Neuronal stem cell (in vitro differentiated cells): ENCODE measurements at regions not wholly inside any gene's neighbourhood (a gene's known extent, or its start where the extent isn't known, plus 50 kb on each side); places are given as distances from the start of the nearest gene placed in this dataset.

Source experiments
- DNase-seq: peaks from one replicate; pipeline ENCODE4 v3.0.0-alpha.2; 2013; ENCODE audit warnings: low spot score
- H2AFZ ChIP-seq: one replicate; pipeline ENCODE4 v1.6.1; 2013; ENCODE audit warnings: mild to moderate bottlenecking, low read length, inconsistent platforms
- H2AK5ac ChIP-seq: 2 replicates; pipeline ENCODE4 v1.6.1; 2013; ENCODE audit warnings: low read depth, mild to moderate bottlenecking, inconsistent platforms, low read length, moderate library complexity, mixed read lengths
- H2BK120ac ChIP-seq: 2 replicates; pipeline ENCODE4 v1.6.1; 2013; ENCODE audit warnings: low read depth, mild to moderate bottlenecking, inconsistent platforms, low read length, moderate library complexity, mixed read lengths
- H2BK12ac ChIP-seq: one replicate; pipeline ENCODE4 v1.6.1; 2013; ENCODE audit warnings: low read length, inconsistent platforms
- H2BK15ac ChIP-seq: 2 replicates; pipeline ENCODE4 v1.6.1; 2013; ENCODE audit warnings: mild to moderate bottlenecking, low read length, inconsistent platforms, mixed read lengths
- H2BK5ac ChIP-seq: one replicate; pipeline ENCODE4 v1.6.1; 2013; ENCODE audit warnings: inconsistent platforms, mild to moderate bottlenecking, low read length, moderate library complexity
- H3K14ac ChIP-seq: one replicate; pipeline ENCODE4 v1.6.1; 2013; ENCODE audit warnings: low read length, inconsistent platforms
- H3K18ac ChIP-seq: 2 replicates; pipeline ENCODE4 v1.6.1; 2013; ENCODE audit warnings: low read length, inconsistent platforms
- H3K23ac ChIP-seq: 2 replicates; pipeline ENCODE4 v1.6.1; 2013; ENCODE audit warnings: low read depth, mild to moderate bottlenecking, mixed read lengths, low read length, inconsistent platforms; ENCODE audit not compliant: poor library complexity
- H3K27ac ChIP-seq: replicated peaks from 3 replicates; pipeline ENCODE4 v1.5.1; 2013; ENCODE audit warnings: low read length, inconsistent platforms
- H3K27me3 ChIP-seq, 3 experiments: 2 replicates each; pipeline ENCODE4 v1.6.1; 2013; ENCODE audit warnings: low read length in 3 of 3, mild to moderate bottlenecking in 2 of 3, inconsistent platforms in 1 of 3, low read depth in 1 of 3, mixed read lengths in 1 of 3, moderate library complexity in 1 of 3; ENCODE audit not compliant: control insufficient read depth in 3 of 3, insufficient read depth in 3 of 3
- H3K36me3 ChIP-seq, 2 donors: replicated peaks in 1 of 2; 2 replicates each; pipeline ENCODE4 v1.6.1; 2013; ENCODE audit warnings: low read length in 2 of 2; ENCODE audit not compliant: control insufficient read depth in 2 of 2, insufficient read depth in 2 of 2
- H3K4ac ChIP-seq: 2 replicates; pipeline ENCODE4 v1.6.1; 2013; ENCODE audit warnings: inconsistent platforms, mild to moderate bottlenecking, low read length, moderate library complexity
- H3K4me1 ChIP-seq, 2 donors: 1 replicate in 1 of 2; 2 replicates in 1 of 2; pipeline ENCODE4 v1.6.1; 2013; ENCODE audit warnings: low read length in 2 of 2, low read depth in 1 of 2; ENCODE audit not compliant: control insufficient read depth in 2 of 2, insufficient read depth in 1 of 2
- H3K4me2 ChIP-seq: one replicate; pipeline ENCODE4 v1.6.1; 2013; ENCODE audit warnings: mild to moderate bottlenecking, low read length, inconsistent platforms; ENCODE audit not compliant: insufficient read depth, poor library complexity, severe bottlenecking
- H3K4me3 ChIP-seq, 2 donors: 2 replicates each; pipeline ENCODE4 v1.5.1; 2013; ENCODE audit warnings: low read length in 2 of 2, mild to moderate bottlenecking in 2 of 2, inconsistent platforms in 1 of 2, moderate library complexity in 1 of 2
- H3K79me1 ChIP-seq: one replicate; pipeline ENCODE4 v1.6.1; 2013; ENCODE audit warnings: low read depth, mild to moderate bottlenecking, inconsistent platforms, low read length, moderate library complexity
- H3K9ac ChIP-seq: one replicate; pipeline ENCODE4 v1.6.1; 2013; ENCODE audit warnings: mild to moderate bottlenecking, low read depth, low read length, inconsistent platforms; ENCODE audit not compliant: poor library complexity
- H3K9me3 ChIP-seq, 2 donors: replicated peaks in 1 of 2; 2 replicates each; pipeline versions ENCODE3 to v1.6.1; 2013; ENCODE audit warnings: low read length in 2 of 2, mild to moderate bottlenecking in 2 of 2, inconsistent platforms in 1 of 2, low read depth in 1 of 2, mixed read lengths in 1 of 2, moderate library complexity in 1 of 2; ENCODE audit not compliant: control insufficient read depth in 2 of 2, insufficient read depth in 1 of 2
- H4K8ac ChIP-seq: one replicate; pipeline ENCODE4 v1.6.1; 2013; ENCODE audit warnings: low read depth, mild to moderate bottlenecking, inconsistent platforms, low read length, moderate library complexity
- H4K91ac ChIP-seq: one replicate; pipeline ENCODE4 v1.6.1; 2013; ENCODE audit warnings: low read length, low read depth, mild to moderate bottlenecking, inconsistent platforms; ENCODE audit not compliant: poor library complexity
- WGBS, 2 donors: extraction: QIAGEN DNeasy Blood & Tissue Kit; methylation state at CpG; one replicate each; pipeline ENCODE4 v1.1.7; 2013; ENCODE audit warnings: missing lambda C conversion rate in 2 of 2, mixed read lengths in 1 of 2; ENCODE audit not compliant: insufficient read length in 2 of 2, insufficient replicate concordance in 1 of 2; ENCODE audit errors: extremely low coverage in 2 of 2; 5-methylcytosine and 5-hydroxymethylcytosine counted together

GRCh38 chr4:155479835-155480234 lies 103.1 kb upstream of the MAP9 start:
- no peak overlapping the region for H2AK5ac ChIP-seq
- H2BK12ac ChIP-seq, result no peak overlapping the region
- H2BK15ac ChIP-seq, result no peak overlapping the region
- H3K9me3 ChIP-seq, result no peaks in the 10 kb centered on the region
- H3K9ac ChIP-seq, result no peak overlapping the region
- no peaks in the 10 kb centered on the region for H3K4me1 ChIP-seq
- no peak overlapping the region for H2BK5ac ChIP-seq
- no peak overlapping the region for H3K4ac ChIP-seq
- H2AFZ ChIP-seq, result no peak overlapping the region
- no CpG with 5 or more reads among the region's 1 CpG for WGBS, 2 donors
- no peaks in the 10 kb centered on the region for H3K36me3 ChIP-seq
- no peak overlapping the region for H3K18ac ChIP-seq
- H3K79me1 ChIP-seq, result no peaks in the 10 kb centered on the region
- no peak overlapping the region for H3K14ac ChIP-seq
- H4K91ac ChIP-seq, result no peak overlapping the region
- no peak overlapping the region for H4K8ac ChIP-seq
- H3K4me3 ChIP-seq, result no peak overlapping the region
- H3K23ac ChIP-seq, result no peak overlapping the region
- no peak for DNase-seq
- H3K27me3 ChIP-seq, result no peaks in the 10 kb centered on the region
- no peak overlapping the region for H3K4me2 ChIP-seq
- no peak overlapping the region for H2BK120ac ChIP-seq
- H3K27ac ChIP-seq, result no peak overlapping the region

DNA sequence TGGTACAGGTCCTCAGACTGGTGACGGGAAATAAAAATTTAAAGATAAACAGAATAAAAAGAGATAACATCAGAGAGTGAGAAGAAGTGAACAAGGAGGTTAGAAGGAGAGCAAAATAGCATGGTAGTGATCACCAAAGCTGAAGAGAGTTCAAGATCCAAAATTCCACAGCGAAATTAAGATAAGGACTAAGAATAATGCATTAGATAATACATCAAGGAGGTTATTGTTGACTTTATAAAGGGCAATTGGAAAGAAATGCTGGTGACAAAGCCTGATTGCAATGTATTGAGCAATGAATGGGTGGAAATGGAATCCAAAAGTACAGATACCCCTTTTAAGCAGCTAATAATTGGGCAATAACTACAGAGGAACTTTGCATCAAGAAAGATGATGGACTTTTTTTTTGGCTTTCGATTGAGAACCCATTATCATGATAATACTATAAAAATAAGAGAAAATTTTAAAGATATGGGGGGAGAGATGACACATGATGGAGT lies 101.6 kb upstream of the MAP9 start:
- H2AK5ac ChIP-seq, result no peak overlapping the region
- no peak overlapping the region for H3K27ac ChIP-seq
- H3K23ac ChIP-seq, result no peak overlapping the region
- no peak overlapping the region for H2AFZ ChIP-seq
- no peak overlapping the region for H4K91ac ChIP-seq
- no peaks in the 10 kb centered on the region for H3K36me3 ChIP-seq
- H3K4ac ChIP-seq, result no peak overlapping the region
- H2BK12ac ChIP-seq, result no peak overlapping the region
- H4K8ac ChIP-seq, result no peak overlapping the region
- no CpG with 5 or more reads among the region's 3 CpGs for WGBS, 2 donors
- no peak overlapping the region for H2BK15ac ChIP-seq
- no peak overlapping the region for H2BK5ac ChIP-seq
- no peak overlapping the region for H3K18ac ChIP-seq
- no peaks in the 10 kb centered on the region for H3K4me1 ChIP-seq
- DNase-seq, result no peak
- no peaks in the 10 kb centered on the region for H3K27me3 ChIP-seq
- no peaks in the 10 kb centered on the region for H3K9me3 ChIP-seq
- H3K14ac ChIP-seq, result no peak overlapping the region
- H2BK120ac ChIP-seq, result no peak overlapping the region
- no peak overlapping the region for H3K4me3 ChIP-seq
- no peak overlapping the region for H3K4me2 ChIP-seq
- no peaks in the 10 kb centered on the region for H3K79me1 ChIP-seq
- no peak overlapping the region for H3K9ac ChIP-seq

DNA sequence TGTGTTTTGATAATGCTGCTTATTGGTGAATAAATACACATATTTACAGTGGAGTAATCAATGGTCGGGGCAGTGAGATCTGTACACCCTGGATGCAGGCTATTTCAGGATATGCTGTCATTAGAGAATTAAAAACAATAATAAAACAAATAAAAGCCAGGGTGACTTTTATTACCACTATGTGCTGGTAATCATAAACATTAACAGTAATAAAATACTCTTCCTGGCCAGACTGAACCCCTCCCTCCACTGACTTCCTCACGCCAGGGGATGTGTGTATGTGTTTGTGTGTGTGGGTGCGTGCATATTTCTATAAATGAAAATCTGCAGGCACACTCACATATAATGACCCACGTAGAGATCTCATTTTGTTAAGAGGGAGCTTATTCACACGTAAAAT lies 98.0 kb upstream of the MAP9 start:
- no peak overlapping the region for H3K27ac ChIP-seq
- no peak overlapping the region for H2BK15ac ChIP-seq
- H3K4me3 ChIP-seq, result no peak overlapping the region
- no peak overlapping the region for H3K9ac ChIP-seq
- H3K79me1 ChIP-seq, result no peaks in the 10 kb centered on the region
- no peaks in the 10 kb centered on the region for H3K9me3 ChIP-seq
- H3K4me2 ChIP-seq, result no peak overlapping the region
- H2BK5ac ChIP-seq, result no peak overlapping the region
- no peak overlapping the region for H3K14ac ChIP-seq
- no peak overlapping the region for H2BK120ac ChIP-seq
- no peak overlapping the region for H3K18ac ChIP-seq
- no peak overlapping the region for H2AK5ac ChIP-seq
- H3K4ac ChIP-seq, result no peak overlapping the region
- H3K23ac ChIP-seq, result no peak overlapping the region
- H2BK12ac ChIP-seq, result no peak overlapping the region
- H3K36me3 ChIP-seq, result no peaks in the 10 kb centered on the region
- DNase-seq, result no peak
- WGBS, 2 donors, result no CpG with 5 or more reads among the region's 5 CpGs
- H4K8ac ChIP-seq, result no peak overlapping the region
- H3K27me3 ChIP-seq, result no peaks in the 10 kb centered on the region
- no peak overlapping the region for H4K91ac ChIP-seq
- H2AFZ ChIP-seq, result no peak overlapping the region
- no peaks in the 10 kb centered on the region for H3K4me1 ChIP-seq

DNA sequence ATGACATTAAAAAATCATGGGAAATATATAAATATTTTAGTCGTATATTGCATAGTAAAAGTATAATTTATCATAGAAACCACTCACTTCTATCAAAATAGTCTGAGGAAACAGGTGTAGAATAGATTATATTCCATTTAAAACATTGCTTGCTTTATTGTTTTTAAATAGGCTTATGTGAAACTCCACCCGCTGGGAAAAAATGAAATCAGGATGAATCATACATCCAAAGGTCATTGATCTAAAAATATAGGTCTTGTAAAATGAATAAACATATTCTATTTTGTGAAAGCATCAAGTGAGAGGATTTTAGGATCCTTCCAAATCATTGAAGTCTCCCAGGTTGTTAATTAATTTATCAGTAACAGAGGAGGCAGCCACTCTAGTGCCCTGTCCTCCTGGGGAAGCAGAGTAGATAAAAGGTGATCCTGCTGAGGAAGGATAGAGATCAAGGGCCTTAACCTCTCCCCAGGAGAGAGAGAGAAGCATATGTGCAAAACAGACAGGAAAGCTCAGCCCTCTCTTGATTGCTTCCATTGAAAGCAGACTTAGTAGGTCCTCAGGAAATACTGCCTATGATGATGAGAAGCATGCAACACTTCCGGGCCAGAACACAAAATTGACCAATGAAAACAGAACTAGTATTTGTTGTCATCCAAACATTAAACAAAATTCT lies 96.8 kb upstream of the MAP9 start:
- Histone ChIP-seq H2BK5ac (no peak overlapping the region), H3K4me3 (no peak overlapping the region), H3K36me3 (no peaks in the 10 kb centered on the region), H3K18ac (no peak overlapping the region), H4K91ac (no peak overlapping the region), H2AK5ac (no peak overlapping the region), H2BK120ac (no peak overlapping the region), H4K8ac (no peak overlapping the region), H3K4ac (no peak overlapping the region), H3K27me3 (no peaks in the 10 kb centered on the region), H2AFZ (no peak overlapping the region), H3K9ac (no peak overlapping the region), H3K27ac (no peak overlapping the region), H3K23ac (no peak overlapping the region), H3K79me1 (no peaks in the 10 kb centered on the region), H3K9me3 (no peaks in the 10 kb centered on the region), H2BK12ac (no peak overlapping the region), H2BK15ac (no peak overlapping the region), H3K4me1 (no peaks in the 10 kb centered on the region), H3K4me2 (no peak overlapping the region), H3K14ac (no peak overlapping the region)
- WGBS, 2 donors, result no CpG with 5 or more reads among the region's 3 CpGs
- DNase-seq, result no peak
